Hepatocyte (in vitro differentiated cells): ENCODE measurements at regions not wholly inside any gene's neighbourhood (a gene's known extent, or its start where the extent isn't known, plus 50 kb on each side); places are given as distances from the start of the nearest gene placed in this dataset.

Experiments
- DNase-seq: peaks from one replicate; pipeline ENCODE4 v3.0.0-alpha.2; 2016; ENCODE audit warnings: low spot score
- H2AFZ ChIP-seq: fragments of 200-600 bp; sonication (generic); 2 replicates; pipeline ENCODE4 v1.6.0; 2016; ENCODE audit warnings: antibody characterized with exemption, mild to moderate bottlenecking
- H3K27ac ChIP-seq: fragments of 200-600 bp; sonication (generic); 2 replicates; pipeline ENCODE4 v1.5.1; 2016; ENCODE audit warnings: mild to moderate bottlenecking
- H3K27me3 ChIP-seq: fragments of 200-600 bp; sonication (generic); 2 replicates; pipeline ENCODE4 v1.6.1; 2016
- H3K36me3 ChIP-seq: fragments of 200-600 bp; sonication (generic); replicated peaks from 2 replicates; pipeline ENCODE4 v1.5.1; 2016; ENCODE audit warnings: low read depth; ENCODE audit not compliant: insufficient read depth
- H3K4me1 ChIP-seq: fragments of 200-600 bp; sonication (generic); 2 replicates; pipeline ENCODE4 v1.5.1; 2016; ENCODE audit warnings: mild to moderate bottlenecking, moderate library complexity; ENCODE audit not compliant: insufficient read depth
- H3K4me2 ChIP-seq: fragments of 200-600 bp; sonication (generic); 2 replicates; pipeline ENCODE4 v1.6.0; 2016
- H3K4me3 ChIP-seq: fragments of 200-600 bp; sonication (generic); 2 replicates; pipeline ENCODE4 v1.5.1; 2016; ENCODE audit warnings: mild to moderate bottlenecking
- H3K79me2 ChIP-seq: fragments of 200-600 bp; sonication (generic); 2 replicates; pipeline ENCODE4 v1.6.0; 2017; ENCODE audit warnings: mild to moderate bottlenecking
- H3K9me2 ChIP-seq: fragments of 200-600 bp; sonication (generic); replicated peaks from 2 replicates; pipeline ENCODE4 v1.6.0; 2017; ENCODE audit warnings: mild to moderate bottlenecking; ENCODE audit not compliant: insufficient read depth
- H3K9me3 ChIP-seq: fragments of 200-600 bp; sonication (generic); 2 replicates; pipeline ENCODE4 v1.5.1; 2016; ENCODE audit warnings: low read depth, mild to moderate bottlenecking
- H4K20me1 ChIP-seq: fragments of 200-600 bp; sonication (generic); 2 replicates; pipeline ENCODE4 v1.6.0; 2016; ENCODE audit warnings: mild to moderate bottlenecking; ENCODE audit not compliant: insufficient read depth, poor library complexity, severe bottlenecking
- CTCF ChIP-seq: fragments of 200-600 bp; sonication (generic); IDR thresholded peaks from 2 replicates; pipeline ENCODE4 v1.5.1; 2016; ENCODE audit warnings: antibody characterized with exemption, mild to moderate bottlenecking; ENCODE audit not compliant: poor library complexity
- EZH2 ChIP-seq: fragments of 200-600 bp; sonication (generic); IDR thresholded peaks from 2 replicates; pipeline ENCODE4 v1.6.1; 2016; ENCODE audit warnings: antibody characterized with exemption, mild to moderate bottlenecking, borderline replicate concordance
- EZH2phosphoT487 ChIP-seq: fragments of 200-600 bp; sonication (generic); IDR thresholded peaks from one replicate; pipeline ENCODE4 v1.6.1; 2018; ENCODE audit warnings: antibody characterized with exemption, mild to moderate bottlenecking, low read depth, moderate library complexity; ENCODE audit not compliant: unreplicated experiment, severe bottlenecking
- whole genome bisulfite sequencing: methylation state at CpG from one replicate; pipeline ENCODE4 v1.1.6; 2016; ENCODE audit warnings: low lambda C conversion rate; ENCODE audit errors: missing lambda C conversion rate; 5-methylcytosine and 5-hydroxymethylcytosine counted together

DNA sequence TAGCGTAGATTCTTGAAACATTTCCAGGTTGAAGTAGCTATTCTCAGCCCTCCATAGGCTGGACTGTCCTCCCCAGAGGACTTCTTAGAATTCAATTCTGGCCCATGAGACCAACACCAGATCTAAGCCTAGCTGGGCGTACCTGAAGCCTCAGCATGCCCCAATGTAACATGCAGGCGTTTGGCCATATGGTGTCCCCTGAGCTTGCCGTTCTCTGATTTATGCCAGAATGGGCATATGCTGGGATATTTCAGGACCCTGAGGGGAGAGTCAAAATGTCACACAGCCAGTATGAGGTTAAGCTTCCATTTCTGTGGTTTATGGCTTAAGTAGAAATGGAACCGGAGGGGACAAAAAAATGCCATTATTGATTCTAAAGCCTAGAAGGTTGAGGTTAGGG lies 317.7 kb upstream of the OBI1 start:
- H3K27ac ChIP-seq, result no peak overlapping the region
- whole genome bisulfite sequencing, result 94% methylated on average over 5 of the region's 5 CpGs
- no peak overlapping the region for H2AFZ ChIP-seq
- no peak overlapping the region for H3K4me3 ChIP-seq
- no peaks in the 10 kb centered on the region for H3K4me1 ChIP-seq
- no peaks in the 10 kb centered on the region for H4K20me1 ChIP-seq
- H3K36me3 ChIP-seq, result no peaks in the 10 kb centered on the region
- H3K9me3 ChIP-seq, result no peaks in the 10 kb centered on the region
- no peak for TF ChIP-seq EZH2phosphoT487
- no peak for TF ChIP-seq EZH2
- TF ChIP-seq CTCF, result no peak
- H3K79me2 ChIP-seq, result no peaks in the 10 kb centered on the region
- H3K27me3 ChIP-seq, result peaks cover 7% of the 10 kb centered on the region
- no peaks in the 10 kb centered on the region for H3K9me2 ChIP-seq
- no peak for DNase-seq
- H3K4me2 ChIP-seq, result no peak overlapping the region

- no peaks in the 10 kb centered on the region for H3K79me2 ChIP-seq
- no peak overlapping the region for H2AFZ ChIP-seq
- TF ChIP-seq EZH2 (no peak), EZH2phosphoT487 (no peak), CTCF (no peak)
- H3K9me3 ChIP-seq, result no peaks in the 10 kb centered on the region
- no peaks in the 10 kb centered on the region for H3K4me1 ChIP-seq
- no peaks in the 10 kb centered on the region for H3K9me2 ChIP-seq
- H3K36me3 ChIP-seq, result no peaks in the 10 kb centered on the region
- DNase-seq, result no peak
- WGBS, result 92% methylated on average over 3 of the region's 3 CpGs
- no peaks in the 10 kb centered on the region for H3K27me3 ChIP-seq
- no peak overlapping the region for H3K27ac ChIP-seq
- H4K20me1 ChIP-seq, result no peaks in the 10 kb centered on the region
- no peak overlapping the region for H3K4me2 ChIP-seq
- no peak overlapping the region for H3K4me3 ChIP-seq
Observed at GRCh38 chr13:78972561-78972960, 313.6 kb upstream of the OBI1 start.

DNA sequence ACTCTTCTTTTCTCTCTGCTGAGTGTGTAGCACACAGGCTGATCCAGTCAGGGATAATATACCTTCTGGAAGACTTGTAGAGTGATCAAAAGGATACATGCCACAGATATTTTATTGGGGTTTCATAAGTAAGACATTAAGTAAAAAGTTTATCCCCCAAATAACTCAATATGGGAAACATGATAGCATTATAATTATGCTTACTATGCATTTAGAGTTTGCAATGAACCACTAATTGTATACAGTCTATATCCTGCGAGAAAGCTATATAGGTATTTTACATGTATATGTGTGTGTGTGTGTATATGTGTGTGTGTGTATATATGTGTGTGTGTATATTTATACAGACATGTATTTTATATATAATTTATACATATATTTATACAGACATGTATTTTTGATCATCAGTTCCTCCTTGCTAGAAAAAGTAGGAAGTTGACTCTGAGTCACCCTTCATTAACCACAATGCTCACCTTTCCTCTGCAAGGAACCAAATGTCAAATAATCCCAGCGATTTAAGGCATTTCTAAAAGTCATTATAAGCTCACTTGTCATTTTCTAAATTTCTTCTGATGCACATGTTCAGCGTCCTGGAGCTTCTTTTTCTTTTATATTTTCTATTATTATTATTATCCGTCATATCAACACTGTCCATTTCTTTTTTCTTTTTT lies 312.5 kb upstream of the OBI1 start:
- no peak for TF ChIP-seq EZH2phosphoT487
- TF ChIP-seq CTCF, result no peak
- TF ChIP-seq EZH2, result no peak
- no peak overlapping the region for H3K27ac ChIP-seq
- H3K4me2 ChIP-seq, result no peak overlapping the region
- no peak for DNase-seq
- no peaks in the 10 kb centered on the region for H3K36me3 ChIP-seq
- H3K4me1 ChIP-seq, result no peaks in the 10 kb centered on the region
- no peaks in the 10 kb centered on the region for H3K9me3 ChIP-seq
- no peaks in the 10 kb centered on the region for H3K79me2 ChIP-seq
- H4K20me1 ChIP-seq, result no peaks in the 10 kb centered on the region
- 81% methylated on average over 4 of the region's 4 CpGs for WGBS
- H3K9me2 ChIP-seq, result no peaks in the 10 kb centered on the region
- H2AFZ ChIP-seq, result no peak overlapping the region
- no peak overlapping the region for H3K4me3 ChIP-seq
- no peaks in the 10 kb centered on the region for H3K27me3 ChIP-seq

GRCh38 chr13:78960881-78961280 lies 301.9 kb upstream of the OBI1 start:
- TF ChIP-seq EZH2 (no peak), EZH2phosphoT487 (no peak), CTCF (no peak)
- Histone ChIP-seq H3K4me1 (no peaks in the 10 kb centered on the region), H3K9me2 (no peaks in the 10 kb centered on the region), H3K79me2 (no peaks in the 10 kb centered on the region), H3K4me3 (no peak overlapping the region), H3K27me3 (no peaks in the 10 kb centered on the region), H3K4me2 (no peak overlapping the region), H2AFZ (no peak overlapping the region), H4K20me1 (no peaks in the 10 kb centered on the region), H3K27ac (no peak overlapping the region), H3K36me3 (no peaks in the 10 kb centered on the region), H3K9me3 (no peaks in the 10 kb centered on the region)
- 93% methylated on average over 8 of the region's 8 CpGs for WGBS
- no peak for DNase-seq
